B cell (primary cell): ENCODE measurements at regions not wholly inside any gene's neighbourhood (a gene's known extent, or its start where the extent isn't known, plus 50 kb on each side); places are given as distances from the start of the nearest gene placed in this dataset.

ENCODE experiments used
- ATAC-seq: fragments of 200-7000 bp; cut with Tn5 transposase; one replicate; pipeline ENCODE4 v1.10.0; 2021; ENCODE audit warnings: low read depth, mild to moderate bottlenecking, moderate number of reproducible peaks, moderate library complexity
- CTCF ChIA-PET: fragments of 350-600 bp; sonication (Branson Sonifier 250); formaldehyde crosslinking; loops from one replicate; lab custom pipeline; 2021; ENCODE audit warnings: antibody characterized with exemption, inconsistent platforms; lab: Charles Lee
- POLR2A ChIA-PET: fragments of 350-600 bp; sonication (Branson Sonifier 250); formaldehyde crosslinking; loops from one replicate; lab custom pipeline; 2021; ENCODE audit warnings: antibody characterized with exemption; lab: Charles Lee
- DNase-seq: peaks from one replicate; pipeline ENCODE4 v3.0.0; 2013
- H2AFZ ChIP-seq: 2 replicates; pipeline ENCODE4 v1.6.1; 2012; ENCODE audit warnings: mild to moderate bottlenecking, low read depth, low read length; ENCODE audit not compliant: insufficient read depth, poor library complexity, severe bottlenecking
- H3K27ac ChIP-seq, 2 donors: 1 replicate in 1 of 2; 2 replicates in 1 of 2; pipeline ENCODE4 v1.5.1; 2012 to 2013; ENCODE audit warnings: low read length in 2 of 2, mild to moderate bottlenecking in 2 of 2, moderate library complexity in 1 of 2
- H3K27me3 ChIP-seq, 4 experiments: fragments of 200-600 bp in 1 of 4; sonication (generic) in 1 of 4; replicated peaks in 1 of 4; 1 replicate in 2 of 4; 2 replicates in 2 of 4; pipeline versions ENCODE4 v1.6.1 to v1.7.0; 2013 to 2016; ENCODE audit warnings: low read length in 3 of 4, mild to moderate bottlenecking in 2 of 4, mixed read lengths in 1 of 4, moderate library complexity in 1 of 4; ENCODE audit not compliant: insufficient read depth in 4 of 4, control insufficient read depth in 3 of 4; ENCODE audit errors: control extremely low read depth in 1 of 4
- H3K36me3 ChIP-seq, 2 experiments: replicated peaks in 1 of 2; 1 replicate in 1 of 2; 2 replicates in 1 of 2; pipeline versions ENCODE4 v1.6.1 to v1.7.1; 2013; ENCODE audit warnings: low read length in 1 of 2; ENCODE audit not compliant: insufficient read depth in 2 of 2, control insufficient read depth in 1 of 2; ENCODE audit errors: control extremely low read depth in 1 of 2, extremely low read depth in 1 of 2
- H3K4me1 ChIP-seq, 2 donors: fragments of 200-600 bp in 1 of 2; sonication (generic) in 1 of 2; 1 replicate in 1 of 2; 2 replicates in 1 of 2; pipeline versions ENCODE4 v1.5.1 to v1.6.1; 2013 to 2017; ENCODE audit warnings: low read length in 2 of 2; ENCODE audit not compliant: control insufficient read depth in 2 of 2, insufficient read depth in 2 of 2
- H3K4me2 ChIP-seq: replicated peaks from 2 replicates; pipeline ENCODE3; 2012; ENCODE audit warnings: mild to moderate bottlenecking, low read depth, low read length; ENCODE audit not compliant: poor library complexity, severe bottlenecking
- H3K4me3 ChIP-seq, 5 experiments: fragments of 200-600 bp in 1 of 5; sonication (generic) in 1 of 5; 1 replicate in 3 of 5; 2 replicates in 2 of 5; pipeline versions ENCODE4 v1.5.1 to v1.7.0; 2011 to 2016; ENCODE audit warnings: low read length in 4 of 5, mild to moderate bottlenecking in 4 of 5, low read depth in 2 of 5, control low read depth in 1 of 5, moderate library complexity in 1 of 5; ENCODE audit not compliant: insufficient read depth in 1 of 5; ENCODE audit errors: control extremely low read depth in 1 of 5, extremely low read depth in 1 of 5
- H3K79me2 ChIP-seq: fragments of 200-600 bp; sonication (generic); one replicate; pipeline ENCODE4 v1.6.0; 2016; ENCODE audit warnings: low read length; ENCODE audit not compliant: control insufficient read depth, insufficient read depth
- H3K9ac ChIP-seq: fragments of 200-600 bp; sonication (generic); 2 replicates; pipeline ENCODE4 v1.6.1; 2017; ENCODE audit warnings: mild to moderate bottlenecking, low read length, moderate library complexity
- H3K9me3 ChIP-seq, 3 donors: one replicate each; pipeline versions ENCODE4 v1.6.1 to v1.7.1; 2013; ENCODE audit warnings: low read length in 2 of 3; ENCODE audit not compliant: control insufficient read depth in 2 of 3, insufficient read depth in 1 of 3; ENCODE audit errors: control extremely low read depth in 1 of 3
- H4K20me1 ChIP-seq: 2 replicates; pipeline ENCODE4 v1.6.0; 2012; ENCODE audit warnings: mild to moderate bottlenecking, low read length; ENCODE audit not compliant: insufficient read depth, control insufficient read depth, poor library complexity, severe bottlenecking
- H3K27ac Mint-ChIP-seq: one replicate; pipeline ENCODE4 v1.8.0; 2021; ENCODE audit warnings: mixed read lengths
- H3K27me3 Mint-ChIP-seq: one replicate; pipeline ENCODE4 v1.8.0; 2021; ENCODE audit warnings: mixed read lengths
- H3K4me1 Mint-ChIP-seq: one replicate; pipeline ENCODE4 v1.8.0; 2021; ENCODE audit warnings: mixed read lengths
- H3K4me3 Mint-ChIP-seq: one replicate; pipeline ENCODE4 v1.8.0; 2021; ENCODE audit warnings: mixed read lengths
- H3K9me3 Mint-ChIP-seq: one replicate; pipeline ENCODE4 v1.8.0; 2022; ENCODE audit warnings: mixed read lengths; ENCODE audit not compliant: insufficient read depth
- CTCF ChIP-seq: fragments of 200-600 bp; IDR thresholded peaks from one replicate; pipeline ENCODE4 v1.8.0; 2022; ENCODE audit warnings: antibody characterized with exemption, mild to moderate bottlenecking
- EZH2 ChIP-seq: IDR thresholded peaks from 2 replicates; pipeline ENCODE4 v1.6.1; 2012; ENCODE audit warnings: borderline replicate concordance, low read depth, mild to moderate bottlenecking, moderate library complexity, low read length; ENCODE audit not compliant: insufficient read depth, poor library complexity, severe bottlenecking
- whole genome bisulfite sequencing: methylation state at CpG from one replicate; pipeline ENCODE4 v1.1.5; 2013; ENCODE audit warnings: missing lambda C conversion rate; ENCODE audit not compliant: insufficient coverage; 5-methylcytosine and 5-hydroxymethylcytosine counted together
- intact Hi-C: fragments of 100-400 bp; cut with micrococcal nuclease; formaldehyde crosslinking; loops from one replicate; pipeline ENCODE4 v1.10.0; 2022

GRCh38 chr3:30476368-30477084 lies 129.9 kb upstream of the TGFBR2 start:
- ChIA-PET POLR2A (interaction anchor here (0.6 kb wide), 1 partner anchor 9 kb away, joined by 3 read pairs; no protein-coding TSS in a partner anchor), CTCF (interaction anchor here (1.0 to 2.2 kb wide), 6 partner anchors 9 to 277 kb away, joined by 3 to 6 read pairs (median 4); partner anchors contain the start of gene TGFBR2)
- Histone ChIP-seq H3K27ac (no peak overlapping the region), H2AFZ (no peak overlapping the region), H3K27me3 (no peaks in the 10 kb centered on the region), H3K36me3 (no peaks in the 10 kb centered on the region), H3K4me3 (no peak overlapping the region), H3K9me3 (peaks cover 0 to 1% (median 0%) of the 10 kb centered on the region in 3 donors), H3K9ac (no peak overlapping the region), H4K20me1 (no peaks in the 10 kb centered on the region), H3K79me2 (no peaks in the 10 kb centered on the region), H3K4me2 (peak overlapping the region; percentile 46), H3K4me1 (peaks cover 51 to 55% of the 10 kb centered on the region in 2 donors)
- no peak overlapping the region for H3K27ac Mint-ChIP-seq
- TF ChIP-seq CTCF (no peak), EZH2 (no peak)
- no peak overlapping the region for H3K4me3 Mint-ChIP-seq
- no peaks in the 10 kb centered on the region for H3K27me3 Mint-ChIP-seq
- H3K4me1 Mint-ChIP-seq = peaks cover 61% of the 10 kb centered on the region
- DNase-seq (no peak), ATAC-seq (no peak)
- intact Hi-C loops = loop anchor here (5.0 kb wide), 2 partner anchors 39 to 131 kb away; partner anchors contain the start of gene TGFBR2
- WGBS = no CpG with 5 or more reads among the region's 3 CpGs
- peaks cover 3% of the 10 kb centered on the region for H3K9me3 Mint-ChIP-seq
